GM21423 (cell line): ENCODE measurements at regions not wholly inside any gene's neighbourhood (a gene's known extent, or its start where the extent isn't known, plus 50 kb on each side); places are given as distances from the start of the nearest gene placed in this dataset.

Experiments used
- ATAC-seq: cut with Tn5 transposase; IDR thresholded peaks from one replicate; pipeline ENCODE4 v1.9.1; 2021; ENCODE audit warnings: mild to moderate bottlenecking, moderate library complexity; ENCODE audit not compliant: unreplicated experiment

DNA sequence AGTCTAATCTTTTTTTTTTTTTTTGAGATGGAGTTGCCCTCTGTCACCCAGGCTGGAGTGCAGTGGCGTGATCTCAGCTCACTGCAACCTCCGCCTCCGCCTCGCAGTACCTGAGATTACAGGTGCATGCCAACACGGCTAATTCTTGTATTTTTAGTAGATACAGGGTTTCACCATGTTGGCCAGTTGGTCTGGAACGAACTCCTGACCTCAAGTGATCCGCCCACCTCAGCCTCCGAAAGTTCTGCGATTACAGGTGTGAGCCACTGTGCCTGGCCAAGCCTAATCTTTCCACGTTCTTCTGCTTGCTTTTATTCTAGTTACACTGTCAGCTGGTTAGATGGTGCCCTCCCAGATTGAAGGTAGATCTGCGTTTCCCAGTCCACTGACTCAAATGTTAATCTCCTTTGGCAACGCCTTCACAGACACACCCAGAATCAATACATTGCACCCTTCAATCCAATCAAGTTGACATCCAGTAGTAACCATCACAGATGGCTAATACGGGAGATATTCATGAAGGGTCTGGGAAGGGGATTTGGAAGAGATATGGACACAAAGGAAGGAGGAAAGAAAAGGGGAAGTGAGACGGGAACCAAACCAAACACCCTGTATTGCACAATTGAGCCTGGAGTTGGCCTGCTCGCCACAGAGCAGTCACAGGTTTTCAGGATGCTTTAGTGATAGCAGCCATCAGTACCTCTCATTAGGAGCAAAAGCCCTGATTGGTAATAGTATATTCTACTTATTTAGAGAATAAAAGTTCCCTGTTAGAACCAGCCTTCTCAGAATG is 229.8 kb downstream of the PIK3C3 start:
- no peak for ATAC-seq

DNA sequence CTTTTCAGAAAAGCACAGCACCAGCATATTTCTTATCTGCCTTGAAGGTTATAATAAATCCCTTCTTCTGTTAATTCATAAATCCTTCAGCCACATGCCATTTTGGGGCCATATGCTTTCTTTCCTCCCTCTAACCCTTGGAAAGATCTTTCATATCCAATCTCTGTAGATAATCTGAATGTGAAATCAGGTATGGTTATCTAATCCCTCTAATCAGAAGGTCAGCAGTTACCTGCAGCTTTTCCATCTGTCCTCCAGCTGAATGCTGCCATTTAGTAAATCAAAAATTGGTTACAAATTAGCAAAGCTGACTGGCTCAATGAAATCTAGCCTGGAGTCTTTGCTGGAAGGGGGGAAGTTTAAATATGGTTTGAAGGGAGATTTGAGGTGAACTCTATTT is 230.5 kb downstream of the PIK3C3 start:
- ATAC-seq: no peak

DNA sequence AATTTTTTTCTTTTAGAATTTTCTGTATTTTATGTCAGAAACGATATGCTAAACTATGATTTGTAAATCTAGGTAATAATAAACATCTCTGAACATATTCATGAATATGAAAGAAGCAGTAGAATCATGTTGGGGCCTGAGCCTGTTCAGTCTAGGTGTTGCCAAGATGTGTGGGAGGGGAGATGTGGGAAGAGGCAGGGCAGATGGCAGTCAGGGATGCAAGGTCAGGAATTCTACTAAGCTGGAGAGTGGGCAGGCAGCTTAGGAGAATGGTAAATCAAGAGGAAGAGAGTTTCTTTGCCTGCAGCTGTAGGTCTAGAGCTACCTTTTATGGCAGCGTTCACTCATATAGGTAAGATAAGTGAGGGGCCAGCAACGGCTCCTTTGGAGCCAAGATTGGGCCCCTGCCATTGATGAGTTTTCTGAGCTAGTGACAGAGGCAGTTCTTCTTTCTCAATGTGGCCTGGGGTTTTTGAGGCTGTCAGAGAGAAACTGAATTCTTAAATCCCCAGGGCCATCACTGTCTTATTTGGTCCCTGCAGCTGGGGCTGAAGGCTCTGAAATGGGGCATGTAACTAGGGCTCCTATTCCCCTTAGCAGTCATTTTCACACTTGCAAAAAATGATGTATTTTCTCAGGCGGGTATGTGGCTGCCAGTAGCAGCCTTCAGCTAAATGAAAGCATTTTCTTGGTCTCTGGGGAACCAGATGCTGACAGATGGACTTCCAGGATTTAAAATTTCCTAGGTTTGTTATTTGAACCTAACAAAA is 232.8 kb downstream of the PIK3C3 start:
- ATAC-seq: peak; percentile 81

GRCh38 chr18:42190643-42191042 is 235.6 kb downstream of the PIK3C3 start:
- ATAC-seq: no peak

DNA sequence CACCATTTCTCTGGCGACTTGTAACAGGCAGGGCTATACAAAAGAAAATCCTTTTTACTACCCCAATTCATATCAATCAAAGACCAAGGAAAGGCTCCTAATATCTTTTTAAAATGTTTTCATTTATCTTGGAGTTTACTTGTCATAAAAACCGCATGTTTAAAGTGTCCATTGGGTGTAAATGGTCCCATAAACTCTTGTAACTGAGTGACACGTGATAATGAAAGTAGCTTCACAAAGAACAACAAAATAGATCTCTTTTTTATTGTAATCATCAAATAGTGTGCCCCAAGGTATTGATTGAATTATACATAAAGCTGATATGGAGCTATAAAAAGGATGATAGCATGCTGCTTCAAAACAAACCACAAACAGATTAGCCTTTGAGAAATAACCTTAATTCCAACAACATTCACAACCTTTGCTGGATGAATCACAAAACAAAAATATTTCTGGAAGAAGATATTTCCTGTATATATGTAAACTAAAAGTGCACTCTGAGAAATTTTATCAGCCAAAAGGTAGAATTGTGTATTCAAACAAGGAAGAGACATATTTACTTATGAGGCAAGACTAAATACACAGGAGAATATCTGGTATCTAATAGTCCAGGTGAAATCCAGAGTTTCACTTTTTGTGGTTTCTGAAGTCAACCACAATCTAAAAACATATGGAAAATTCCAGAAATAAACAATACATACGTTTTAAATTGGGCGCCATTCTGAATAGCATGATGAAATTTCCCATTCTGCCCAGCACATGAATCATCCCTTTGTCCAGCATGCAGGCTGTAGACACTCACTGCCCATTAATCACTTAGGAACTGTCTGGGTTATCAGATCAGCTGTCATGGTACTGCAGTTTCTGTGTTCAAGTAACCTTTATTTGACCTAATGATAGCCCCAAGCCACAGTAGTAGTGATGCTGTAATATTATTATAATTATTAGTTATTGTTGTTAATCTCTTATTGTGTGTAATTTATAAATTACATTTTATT is 237.5 kb downstream of the PIK3C3 start:
- no peak for ATAC-seq

- ATAC-seq: no peak
Measured at GRCh38 chr18:42196651-42197050, 241.6 kb downstream of the PIK3C3 start.

GRCh38 chr18:42201137-42201536 is 246.1 kb downstream of the PIK3C3 start:
- ATAC-seq: no peak

DNA sequence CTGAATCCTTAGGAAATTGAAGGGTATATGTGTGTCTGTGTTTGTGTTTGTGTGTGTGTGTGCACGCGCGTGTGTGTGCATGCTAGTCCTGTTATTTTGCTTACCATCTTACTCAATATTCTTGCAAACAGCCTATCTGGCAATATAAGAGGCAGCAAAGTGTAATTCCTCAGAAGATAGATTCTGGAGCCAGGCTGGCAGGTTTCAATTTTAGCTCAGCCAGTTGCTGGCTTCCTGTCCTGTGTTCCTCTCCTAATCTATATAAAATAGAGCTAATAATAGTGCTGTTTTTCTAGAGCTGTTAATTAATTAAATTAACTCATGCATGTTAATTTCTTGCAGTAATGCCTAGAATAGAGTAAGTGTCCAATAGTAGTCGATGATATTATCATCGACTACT is 256.2 kb downstream of the PIK3C3 start:
- no peak for ATAC-seq

DNA sequence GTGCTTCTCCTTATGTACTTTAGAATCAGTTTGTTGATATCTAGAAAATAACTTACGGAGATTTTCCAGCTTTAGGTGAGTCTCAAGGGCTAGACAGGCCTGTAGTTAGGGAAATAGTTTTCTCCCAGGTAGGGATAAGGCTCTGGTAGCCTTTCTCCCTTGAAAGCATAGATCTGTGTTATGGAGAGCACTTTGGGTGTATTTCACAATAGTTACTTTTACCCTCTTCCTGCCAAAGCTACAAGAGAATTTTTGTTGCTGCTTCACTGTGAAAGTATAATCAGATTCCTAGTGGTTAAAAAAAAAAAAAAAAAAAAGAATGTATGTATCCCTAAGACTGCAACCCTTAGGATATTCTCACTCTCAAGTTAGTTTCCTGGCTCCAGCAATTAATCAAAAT is 267.5 kb downstream of the PIK3C3 start:
- ATAC-seq: no peak

DNA sequence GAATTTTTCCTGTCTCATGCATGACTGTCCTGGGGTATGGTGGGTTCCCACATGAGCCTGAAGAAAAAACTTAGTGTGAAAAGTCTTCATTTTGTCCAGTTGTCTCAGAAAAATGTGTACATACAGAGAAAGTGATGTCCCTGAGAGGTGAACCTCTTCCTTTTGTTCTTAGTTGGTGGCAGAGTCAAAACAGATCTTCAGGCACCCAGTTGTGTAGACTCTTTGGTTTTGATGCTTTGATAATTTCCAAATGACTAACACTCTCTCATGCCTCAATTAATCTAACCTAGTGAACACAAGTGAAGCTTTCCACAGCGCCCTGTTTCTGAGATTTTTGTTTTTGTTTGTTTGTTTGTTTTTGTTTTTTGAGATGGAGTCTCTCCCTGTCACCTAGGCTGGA is 273.5 kb downstream of the PIK3C3 start:
- no peak for ATAC-seq

DNA sequence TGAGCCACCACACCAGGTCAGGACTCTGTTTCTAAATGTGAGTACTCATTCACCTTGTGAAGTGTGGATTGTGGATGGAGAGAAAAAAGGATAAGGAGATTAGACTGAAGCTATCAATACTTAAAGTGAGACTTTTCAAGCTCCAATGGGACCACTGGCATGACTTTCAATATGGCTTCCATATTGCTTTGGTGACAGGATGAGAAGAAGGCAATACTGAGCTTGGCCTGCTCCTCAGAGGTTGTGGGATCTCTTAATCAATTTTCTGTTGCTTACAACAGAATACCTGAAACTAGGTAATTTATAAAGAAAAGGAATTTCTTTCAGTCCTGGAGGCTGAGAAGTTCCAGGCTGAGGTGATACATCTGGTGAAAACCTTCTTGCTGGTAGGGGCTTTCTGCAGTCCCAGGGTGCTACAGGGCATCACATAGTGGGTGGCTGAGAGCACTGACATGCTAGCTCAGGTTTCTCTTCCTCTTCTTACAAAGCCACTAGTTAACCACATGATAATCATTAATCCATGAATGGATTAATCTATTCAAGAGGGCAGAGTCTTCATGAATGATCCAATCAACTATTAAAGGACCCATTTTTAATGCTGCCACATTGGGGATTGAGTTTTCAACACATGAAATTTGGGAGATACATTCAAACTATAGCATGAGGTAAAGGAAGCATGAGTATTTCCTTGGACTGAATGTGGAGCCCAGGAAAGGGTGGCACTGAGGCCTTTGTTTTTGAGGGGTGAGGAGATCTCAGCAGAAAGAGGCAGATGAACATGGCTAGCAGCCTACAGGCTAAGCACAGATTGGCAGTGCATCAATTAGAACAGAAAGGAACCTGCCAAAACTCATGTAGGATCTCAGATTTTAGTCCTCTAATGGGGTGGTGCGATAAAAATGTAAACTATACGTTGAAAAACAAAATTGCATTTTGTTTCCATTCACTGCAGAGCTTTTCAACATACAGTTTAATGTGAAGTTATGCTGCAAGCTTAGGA is 274.5 kb downstream of the PIK3C3 start:
- peak; percentile 100 for ATAC-seq

DNA sequence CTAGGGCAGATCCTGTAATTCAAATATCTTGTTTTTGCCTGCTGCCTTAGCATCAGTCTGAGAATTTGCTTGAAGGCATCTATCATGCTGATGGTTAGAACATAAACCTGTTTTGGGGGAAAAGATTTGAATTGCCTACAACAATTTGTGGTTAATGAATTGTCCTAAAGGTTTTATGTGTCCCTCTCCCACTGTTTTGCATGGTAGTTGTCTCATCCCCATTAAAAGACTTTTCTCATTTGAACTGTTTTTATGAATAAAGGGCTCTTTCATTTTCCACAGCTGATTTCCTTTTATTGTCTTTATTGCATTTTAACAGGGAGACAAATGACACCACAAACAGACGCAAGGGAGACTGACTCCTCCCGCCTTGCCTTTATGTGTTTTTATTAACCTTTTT is 275.6 kb downstream of the PIK3C3 start:
- ATAC-seq: no peak

DNA sequence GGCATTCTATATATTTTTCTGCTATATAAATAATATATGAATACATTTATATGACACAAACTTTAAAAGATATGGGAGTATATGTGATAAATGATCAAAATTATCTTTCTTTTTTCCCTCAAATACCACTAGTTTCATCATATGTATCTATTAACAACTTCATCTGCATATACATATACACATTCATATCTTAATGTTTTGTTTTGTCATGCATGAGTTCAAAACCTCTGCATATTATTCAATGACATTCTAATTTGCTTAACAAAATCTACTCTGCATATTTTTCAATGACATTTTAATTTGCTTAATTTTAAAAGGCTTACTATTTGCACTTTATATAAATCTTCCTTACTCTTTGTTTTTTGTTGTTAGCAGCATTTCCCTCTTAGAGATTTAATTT is 276.2 kb downstream of the PIK3C3 start:
- ATAC-seq: no peak

DNA sequence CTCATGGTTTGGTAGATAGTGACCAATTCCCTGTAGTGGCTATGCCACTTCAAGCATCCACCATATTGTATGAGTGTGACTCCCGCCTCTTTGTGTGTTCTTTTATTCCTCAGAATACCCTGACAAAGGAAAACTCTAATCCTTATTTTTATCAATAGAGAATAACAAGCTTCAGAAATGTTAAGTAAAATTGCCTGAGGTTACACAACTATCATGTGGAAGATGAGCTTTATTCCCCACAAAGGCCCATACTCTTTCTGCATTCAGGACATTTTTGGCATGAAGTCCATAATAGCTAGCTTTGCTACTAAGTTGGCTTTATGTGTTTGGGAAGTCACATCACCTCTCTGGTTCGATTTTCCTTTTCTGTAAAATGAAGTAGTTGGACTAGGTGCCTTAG is 276.8 kb downstream of the PIK3C3 start:
- no peak for ATAC-seq

DNA sequence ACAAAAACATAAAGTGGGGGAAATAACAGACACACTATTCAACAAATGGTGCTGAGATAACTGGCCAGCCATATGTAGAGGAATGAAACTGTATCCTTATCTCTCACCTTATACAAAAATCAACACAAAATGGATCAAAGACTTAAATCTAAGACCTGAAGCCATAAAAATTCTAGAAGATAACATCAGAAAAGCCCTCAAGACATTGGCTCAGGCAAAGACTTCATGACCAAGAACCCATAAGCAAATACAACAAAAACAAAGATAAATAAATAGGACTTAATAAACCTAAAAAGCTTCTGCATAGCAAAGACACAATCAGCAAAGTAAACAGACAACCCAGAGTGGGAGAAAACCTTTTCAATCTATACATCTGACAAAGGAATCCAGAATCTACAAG is 278.9 kb downstream of the PIK3C3 start:
- no peak for ATAC-seq

DNA sequence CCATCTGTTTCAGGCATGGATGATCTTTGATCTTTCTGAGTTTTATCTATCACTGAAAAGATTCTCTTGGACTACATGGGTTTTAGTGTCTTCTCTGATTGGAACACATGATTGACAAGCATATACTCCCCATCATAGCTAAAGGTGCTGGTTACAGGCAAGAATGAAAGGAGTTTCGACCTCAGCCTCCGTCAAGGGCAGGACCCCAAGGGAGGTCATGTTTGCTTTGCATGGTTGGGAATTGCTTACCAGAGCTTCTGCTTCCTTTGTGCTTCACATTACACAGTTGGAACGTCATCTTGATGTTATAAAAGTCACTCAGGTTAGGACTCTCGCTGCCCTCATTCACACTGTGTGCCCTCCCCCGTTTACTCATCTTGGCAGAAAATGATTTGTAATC is 287.7 kb downstream of the PIK3C3 start:
- ATAC-seq: no peak

GRCh38 chr18:42245137-42245536 is 290.1 kb downstream of the PIK3C3 start:
- ATAC-seq: no peak

- ATAC-seq: no peak
Measured at GRCh38 chr18:42255908-42256765, 301.1 kb downstream of the PIK3C3 start.
